ENCODE measurements at regions not wholly inside any gene's neighbourhood (a gene's known extent, or its start where the extent isn't known, plus 50 kb on each side); places are given as distances from the start of the nearest gene placed in this dataset.
A peak's percentile ranks its signal among the peaks of the same experiment; 100 is the strongest.

DNA sequence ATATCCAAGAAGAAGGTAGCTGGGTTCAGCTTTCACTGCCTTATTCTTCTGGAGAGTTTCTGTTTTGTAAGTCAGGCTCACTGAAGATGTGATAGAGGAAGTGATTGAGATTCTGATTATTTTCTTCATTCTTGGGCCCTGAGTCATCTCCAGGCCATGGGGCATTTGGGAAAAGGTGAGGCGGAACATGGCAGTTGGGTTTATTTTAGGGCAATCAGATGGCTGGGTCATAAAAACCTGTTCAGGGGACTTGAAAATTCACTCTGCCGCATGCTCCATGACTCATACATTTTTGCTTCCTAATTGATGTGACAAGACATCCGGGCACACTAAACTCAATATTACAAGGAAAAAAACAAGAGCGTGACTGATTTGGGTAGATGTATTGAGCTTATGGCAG lies 265.7 kb upstream of the KLF4 start:
- Histone ChIP-seq H3K9me3 (ENCODE audit: insufficient read depth, low read depth, low read length) (no peaks in the 10 kb centered on the region), H3K14ac (ENCODE audit: low read length) (no peak overlapping the region), H3K4me1 (ENCODE audit: control insufficient read depth in 1 of 2, insufficient read depth in 2 of 2, low read length in 2 of 2) (peaks cover 6 to 9% of the 10 kb centered on the region in 2 experiments), H3K9ac (ENCODE audit: low read length) (no peak overlapping the region), H3K23ac (ENCODE audit: low read length) (no peak overlapping the region), H2BK5ac (ENCODE audit: low read depth, low read length, poor library complexity) (no peak overlapping the region), H4K91ac (ENCODE audit: low read depth, low read length) (no peak overlapping the region), H3K4ac (ENCODE audit: low read depth, low read length) (no peak overlapping the region), H3K27ac (ENCODE audit: low read depth, low read length) (peak overlapping the region; percentile 55), H3K4me3 (ENCODE audit: low read depth, low read length) (no peak overlapping the region), H2BK120ac (ENCODE audit: insufficient read depth, low read length, poor library complexity) (peak overlapping the region; percentile 79), H3K36me3 (ENCODE audit: control insufficient read depth in 1 of 2, insufficient read depth in 2 of 2, low read length in 2 of 2) (no peaks in the 10 kb centered on the region), H3K18ac (ENCODE audit: low read length) (no peak overlapping the region), H2AFZ (ENCODE audit: insufficient read depth, low read length, poor library complexity) (no peak overlapping the region), H4K12ac (ENCODE audit: low read depth, low read length) (no peak overlapping the region), H3K27me3 (ENCODE audit: insufficient read depth, low read length) (no peaks in the 10 kb centered on the region), H2AK5ac (ENCODE audit: low read length) (no peak overlapping the region), H3K4me2 (ENCODE audit: low read length) (no peak overlapping the region), H4K8ac (ENCODE audit: low read depth, low read length) (no peak overlapping the region), H3K79me1 (ENCODE audit: low read length) (peaks cover 2% of the 10 kb centered on the region), H3K79me2 (ENCODE audit: control insufficient read depth, insufficient read depth, low read length, poor library complexity) (no peaks in the 10 kb centered on the region), H2BK12ac (ENCODE audit: low read length) (no peak overlapping the region)
- WGBS (ENCODE audit: extremely low coverage, insufficient coverage, insufficient read length): no CpG with 5 or more reads among the region's 4 CpGs
- DNase-seq: peak; percentile 92 to 98

DNA sequence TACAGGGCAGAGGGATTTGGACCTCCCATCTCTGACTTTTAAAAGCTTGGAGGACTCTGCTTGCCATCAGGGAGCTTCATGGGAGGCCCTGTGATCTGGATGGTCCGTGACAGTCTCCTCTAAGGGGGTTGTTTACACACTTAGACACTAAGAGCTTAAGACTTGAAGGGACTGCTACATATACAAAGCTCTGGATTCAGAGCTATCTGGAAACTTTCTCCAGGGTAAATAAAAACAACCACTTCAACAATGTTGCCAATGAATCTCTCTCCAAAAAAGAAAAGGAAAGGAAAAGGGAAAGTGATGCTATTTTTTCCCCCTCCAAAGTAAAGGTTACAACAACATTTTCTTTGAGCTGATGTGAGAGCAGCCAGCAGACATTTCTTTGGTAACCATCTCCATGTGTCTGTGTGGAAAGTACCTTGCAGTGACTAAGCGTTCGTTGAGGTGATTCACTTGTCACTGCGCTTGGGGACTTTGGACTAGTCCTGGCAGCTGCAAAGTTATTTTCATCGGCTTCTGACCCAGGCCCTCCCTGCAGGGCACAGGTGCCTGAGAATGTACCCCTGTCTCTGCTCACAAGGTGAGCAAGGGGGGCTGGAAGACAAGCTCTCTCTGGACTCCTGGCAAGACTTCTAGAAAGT lies 262.1 kb upstream of the KLF4 start:
- H2BK120ac ChIP-seq (ENCODE audit: insufficient read depth, low read length, poor library complexity): no peak overlapping the region
- H3K9ac ChIP-seq (ENCODE audit: low read length): no peak overlapping the region
- peak; percentile 68 to 81 for DNase-seq
- H3K4me3 ChIP-seq (ENCODE audit: low read depth, low read length): no peak overlapping the region
- H3K79me1 ChIP-seq (ENCODE audit: low read length): peaks cover 2% of the 10 kb centered on the region
- no peak overlapping the region for H2AFZ ChIP-seq (ENCODE audit: insufficient read depth, low read length, poor library complexity)
- no peak overlapping the region for H3K18ac ChIP-seq (ENCODE audit: low read length)
- peak overlapping the region; percentile 19 for H4K91ac ChIP-seq (ENCODE audit: low read depth, low read length)
- H2AK5ac ChIP-seq (ENCODE audit: low read length): no peak overlapping the region
- no peaks in the 10 kb centered on the region for H3K9me3 ChIP-seq (ENCODE audit: insufficient read depth, low read depth, low read length)
- no peak overlapping the region for H3K14ac ChIP-seq (ENCODE audit: low read length)
- H3K27me3 ChIP-seq (ENCODE audit: insufficient read depth, low read length): no peaks in the 10 kb centered on the region
- H3K27ac ChIP-seq (ENCODE audit: low read depth, low read length): no peak overlapping the region
- no peaks in the 10 kb centered on the region for H3K36me3 ChIP-seq (ENCODE audit: control insufficient read depth in 1 of 2, insufficient read depth in 2 of 2, low read length in 2 of 2)
- H3K23ac ChIP-seq (ENCODE audit: low read length): no peak overlapping the region
- no peak overlapping the region for H2BK5ac ChIP-seq (ENCODE audit: low read depth, low read length, poor library complexity)
- H2BK12ac ChIP-seq (ENCODE audit: low read length): peak overlapping the region; percentile 54
- no peak overlapping the region for H4K12ac ChIP-seq (ENCODE audit: low read depth, low read length)
- H4K8ac ChIP-seq (ENCODE audit: low read depth, low read length): no peak overlapping the region
- H3K79me2 ChIP-seq (ENCODE audit: control insufficient read depth, insufficient read depth, low read length, poor library complexity): no peaks in the 10 kb centered on the region
- H3K4me1 ChIP-seq (ENCODE audit: control insufficient read depth in 1 of 2, insufficient read depth in 2 of 2, low read length in 2 of 2): peaks cover 7 to 9% of the 10 kb centered on the region in 2 experiments
- H3K4me2 ChIP-seq (ENCODE audit: low read length): no peak overlapping the region
- no peak overlapping the region for H3K4ac ChIP-seq (ENCODE audit: low read depth, low read length)
- WGBS (ENCODE audit: extremely low coverage, insufficient coverage, insufficient read length): no CpG with 5 or more reads among the region's 5 CpGs

DNA sequence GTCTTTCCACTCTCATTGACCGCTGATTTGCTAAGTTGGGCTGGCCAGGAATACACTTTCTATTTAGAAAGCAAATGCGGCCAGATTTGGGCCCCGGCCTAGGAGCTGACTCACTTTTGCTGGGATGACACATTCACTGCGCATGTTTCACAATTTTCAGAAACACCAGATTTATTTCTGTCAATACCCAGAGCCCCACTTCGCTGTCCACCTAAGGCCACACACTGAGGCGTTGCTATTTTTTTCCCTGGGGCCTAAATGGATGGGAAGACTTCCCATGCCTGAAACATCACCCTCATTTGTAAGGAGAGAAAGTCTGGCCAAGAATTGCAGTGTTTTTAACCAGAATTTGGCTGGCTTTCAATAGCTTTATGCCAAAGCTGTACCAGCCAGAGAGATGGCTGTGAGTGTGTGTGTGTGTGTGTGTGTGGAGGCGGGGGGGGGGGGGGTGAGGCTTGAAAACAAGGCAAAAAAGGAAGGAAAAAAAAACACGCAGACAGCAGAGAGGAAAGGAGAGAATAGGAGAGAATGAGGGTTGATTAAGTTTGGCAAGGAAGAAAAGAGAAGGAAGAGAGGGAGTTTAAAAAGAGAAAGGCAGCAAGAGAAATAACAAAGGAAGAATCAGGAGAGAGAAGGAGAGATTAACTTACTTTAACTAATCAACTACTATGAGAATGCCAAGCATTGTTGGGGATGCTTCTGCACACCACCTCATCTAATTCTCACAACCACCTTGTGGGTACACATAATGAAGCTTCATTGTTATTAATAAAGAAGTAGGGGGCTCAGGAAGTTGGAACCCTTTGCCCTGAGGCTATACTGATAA lies 261.4 kb upstream of the KLF4 start:
- H3K4me2 ChIP-seq (ENCODE audit: low read length): no peak overlapping the region
- H3K79me2 ChIP-seq (ENCODE audit: control insufficient read depth, insufficient read depth, low read length, poor library complexity): no peaks in the 10 kb centered on the region
- H3K27ac ChIP-seq (ENCODE audit: low read depth, low read length): no peak overlapping the region
- no peak overlapping the region for H4K91ac ChIP-seq (ENCODE audit: low read depth, low read length)
- no peak overlapping the region for H2BK120ac ChIP-seq (ENCODE audit: insufficient read depth, low read length, poor library complexity)
- no peak overlapping the region for H4K8ac ChIP-seq (ENCODE audit: low read depth, low read length)
- DNase-seq: peak; percentile 60 to 77
- no peak overlapping the region for H3K4ac ChIP-seq (ENCODE audit: low read depth, low read length)
- no peak overlapping the region for H3K14ac ChIP-seq (ENCODE audit: low read length)
- peak overlapping the region; percentile 18 for H2BK5ac ChIP-seq (ENCODE audit: low read depth, low read length, poor library complexity)
- no peak overlapping the region for H3K9ac ChIP-seq (ENCODE audit: low read length)
- WGBS (ENCODE audit: extremely low coverage, insufficient coverage, insufficient read length): no CpG with 5 or more reads among the region's 8 CpGs
- H3K9me3 ChIP-seq (ENCODE audit: insufficient read depth, low read depth, low read length): no peaks in the 10 kb centered on the region
- H4K12ac ChIP-seq (ENCODE audit: low read depth, low read length): no peak overlapping the region
- peaks cover 2% of the 10 kb centered on the region for H3K79me1 ChIP-seq (ENCODE audit: low read length)
- no peak overlapping the region for H3K18ac ChIP-seq (ENCODE audit: low read length)
- peaks cover 7 to 9% of the 10 kb centered on the region in 2 experiments for H3K4me1 ChIP-seq (ENCODE audit: control insufficient read depth in 1 of 2, insufficient read depth in 2 of 2, low read length in 2 of 2)
- no peaks in the 10 kb centered on the region for H3K27me3 ChIP-seq (ENCODE audit: insufficient read depth, low read length)
- no peak overlapping the region for H2BK12ac ChIP-seq (ENCODE audit: low read length)
- no peaks in the 10 kb centered on the region for H3K36me3 ChIP-seq (ENCODE audit: control insufficient read depth in 1 of 2, insufficient read depth in 2 of 2, low read length in 2 of 2)
- no peak overlapping the region for H3K4me3 ChIP-seq (ENCODE audit: low read depth, low read length)
- no peak overlapping the region for H3K23ac ChIP-seq (ENCODE audit: low read length)
- H2AFZ ChIP-seq (ENCODE audit: insufficient read depth, low read length, poor library complexity): no peak overlapping the region
- no peak overlapping the region for H2AK5ac ChIP-seq (ENCODE audit: low read length)

DNA sequence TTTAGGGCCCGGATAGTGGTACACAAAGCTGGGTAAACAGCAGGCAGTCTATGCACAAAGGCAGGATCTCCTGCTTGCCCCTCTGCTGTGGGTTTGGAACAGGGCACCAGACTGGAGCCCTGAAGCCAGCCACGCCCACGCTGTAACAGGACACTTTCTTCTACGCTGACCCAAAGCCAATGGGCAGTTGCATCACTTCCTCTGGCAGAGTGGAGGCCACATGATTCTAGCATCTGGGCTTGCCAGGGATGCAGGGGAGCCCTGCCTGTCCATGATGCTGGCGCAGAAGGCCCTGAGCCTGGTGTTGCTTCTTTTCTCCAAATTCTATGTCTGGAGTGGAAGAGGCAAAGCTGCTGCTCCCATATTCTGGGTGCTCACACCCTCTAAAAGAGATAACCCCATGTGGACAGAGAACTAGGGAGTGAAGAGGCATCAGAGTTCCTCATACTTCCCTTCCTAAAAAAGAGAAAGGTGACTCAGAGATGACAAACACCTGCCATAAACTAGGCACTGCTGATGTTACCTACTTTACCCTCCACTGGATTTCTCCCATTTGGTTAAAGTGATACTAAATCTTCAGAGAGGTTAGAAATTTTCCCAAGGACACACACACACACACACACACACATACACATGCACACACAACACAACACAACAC lies 260.3 kb upstream of the KLF4 start:
- peaks cover 4 to 8% of the 10 kb centered on the region in 2 experiments for H3K4me1 ChIP-seq (ENCODE audit: control insufficient read depth in 1 of 2, insufficient read depth in 2 of 2, low read length in 2 of 2)
- no peak overlapping the region for H4K91ac ChIP-seq (ENCODE audit: low read depth, low read length)
- no peak overlapping the region for H3K27ac ChIP-seq (ENCODE audit: low read depth, low read length)
- H3K18ac ChIP-seq (ENCODE audit: low read length): no peak overlapping the region
- no peak overlapping the region for H3K4me3 ChIP-seq (ENCODE audit: low read depth, low read length)
- H3K4ac ChIP-seq (ENCODE audit: low read depth, low read length): no peak overlapping the region
- no peak overlapping the region for H2BK120ac ChIP-seq (ENCODE audit: insufficient read depth, low read length, poor library complexity)
- H3K79me2 ChIP-seq (ENCODE audit: control insufficient read depth, insufficient read depth, low read length, poor library complexity): no peaks in the 10 kb centered on the region
- H3K4me2 ChIP-seq (ENCODE audit: low read length): no peak overlapping the region
- no peak overlapping the region for H2AFZ ChIP-seq (ENCODE audit: insufficient read depth, low read length, poor library complexity)
- no peak overlapping the region for H3K14ac ChIP-seq (ENCODE audit: low read length)
- H3K9me3 ChIP-seq (ENCODE audit: insufficient read depth, low read depth, low read length): no peaks in the 10 kb centered on the region
- H3K9ac ChIP-seq (ENCODE audit: low read length): no peak overlapping the region
- no CpG with 5 or more reads among the region's 5 CpGs for WGBS (ENCODE audit: extremely low coverage, insufficient coverage, insufficient read length)
- H4K8ac ChIP-seq (ENCODE audit: low read depth, low read length): no peak overlapping the region
- peak in 1 of 2 donors; percentile 29 for DNase-seq
- no peak overlapping the region for H4K12ac ChIP-seq (ENCODE audit: low read depth, low read length)
- H2BK5ac ChIP-seq (ENCODE audit: low read depth, low read length, poor library complexity): no peak overlapping the region
- no peak overlapping the region for H2BK12ac ChIP-seq (ENCODE audit: low read length)
- H3K23ac ChIP-seq (ENCODE audit: low read length): no peak overlapping the region
- no peaks in the 10 kb centered on the region for H3K79me1 ChIP-seq (ENCODE audit: low read length)
- H2AK5ac ChIP-seq (ENCODE audit: low read length): no peak overlapping the region
- H3K36me3 ChIP-seq (ENCODE audit: control insufficient read depth in 1 of 2, insufficient read depth in 2 of 2, low read length in 2 of 2): no peaks in the 10 kb centered on the region
- H3K27me3 ChIP-seq (ENCODE audit: insufficient read depth, low read length): no peaks in the 10 kb centered on the region
